Skeletal muscle tissue (tissue), 3 donors: ENCODE measurements at regions not wholly inside any gene's neighbourhood (a gene's known extent, or its start where the extent isn't known, plus 50 kb on each side); places are given as distances from the start of the nearest gene placed in this dataset.
"Not testable (repeated sequence)": the region's sequence is repeated elsewhere in the genome, so short reads cannot be mapped to it uniquely, and the experiment has no call there.

Source experiments
- H3K27ac ChIP-seq: one replicate; pipeline ENCODE4 v1.7.0; 2013; ENCODE audit warnings: mild to moderate bottlenecking, low read depth, low read length, inconsistent platforms
- H3K27me3 ChIP-seq, 3 donors: one replicate each; pipeline ENCODE4 v1.7.0; 2013; ENCODE audit warnings: low read length in 3 of 3; ENCODE audit not compliant: control insufficient read depth in 3 of 3, insufficient read depth in 3 of 3
- H3K36me3 ChIP-seq, 3 donors: one replicate each; pipeline ENCODE4 v1.7.0; 2013; ENCODE audit warnings: low read length in 3 of 3; ENCODE audit not compliant: control insufficient read depth in 3 of 3, insufficient read depth in 3 of 3
- H3K4me1 ChIP-seq, 3 donors: one replicate each; pipeline ENCODE4 v1.7.0; 2013; ENCODE audit warnings: low read length in 3 of 3, mild to moderate bottlenecking in 3 of 3; ENCODE audit not compliant: control insufficient read depth in 3 of 3, insufficient read depth in 3 of 3
- H3K4me3 ChIP-seq, 3 donors: one replicate each; pipeline ENCODE4 v1.7.0; 2013; ENCODE audit warnings: low read length in 3 of 3
- H3K9ac ChIP-seq, 3 donors: one replicate each; pipeline ENCODE4 v1.7.0; 2013; ENCODE audit warnings: low read length in 3 of 3, mild to moderate bottlenecking in 3 of 3, moderate library complexity in 2 of 3, low read depth in 1 of 3
- H3K9me3 ChIP-seq, 3 donors: one replicate each; pipeline ENCODE4 v1.7.0; 2013; ENCODE audit warnings: low read length in 3 of 3; ENCODE audit not compliant: control insufficient read depth in 3 of 3
- donor health status: Osteomylitis.

- Histone ChIP-seq H3K27ac (no peak overlapping the region), H3K4me1 (no peaks in the 10 kb centered on the region), H3K36me3 (no peaks in the 10 kb centered on the region), H3K9me3 (no peaks in the 10 kb centered on the region), H3K9ac (no peak overlapping the region), H3K27me3 (peaks cover 6 to 27% (median 8%) of the 10 kb centered on the region in 3 donors), H3K4me3 (no peak overlapping the region)
These were observed 102.9 kb upstream of the LRPAP1 start for GRCh38 chr4:3634894-3635820.

- H3K9me3 ChIP-seq = no peaks in the 10 kb centered on the region
- no peak overlapping the region for H3K4me3 ChIP-seq
- peaks cover 6 to 29% (median 8%) of the 10 kb centered on the region in 3 donors for H3K27me3 ChIP-seq
- H3K36me3 ChIP-seq = no peaks in the 10 kb centered on the region
- no peak overlapping the region for H3K9ac ChIP-seq
- H3K27ac ChIP-seq = no peak overlapping the region
- no peaks in the 10 kb centered on the region for H3K4me1 ChIP-seq
These were observed 102.1 kb upstream of the LRPAP1 start for GRCh38 chr4:3634281-3634857.

GRCh38 chr4:3633277-3633676 lies 101.1 kb upstream of the LRPAP1 start:
- H3K27ac ChIP-seq, H3K36me3 ChIP-seq, H3K9me3 ChIP-seq, H3K4me3 ChIP-seq, H3K9ac ChIP-seq, H3K4me1 ChIP-seq: not testable (repeated sequence)
- peaks cover 8 to 34% (median 9%) of the 10 kb centered on the region in 3 donors for H3K27me3 ChIP-seq

GRCh38 chr4:3632794-3633193 lies 100.6 kb upstream of the LRPAP1 start:
- H3K9ac ChIP-seq, H3K4me1 ChIP-seq, H3K9me3 ChIP-seq, H3K4me3 ChIP-seq, H3K36me3 ChIP-seq, H3K27ac ChIP-seq: not testable (repeated sequence)
- peaks cover 8 to 34% (median 11%) of the 10 kb centered on the region in 3 donors for H3K27me3 ChIP-seq

- not testable (repeated sequence) for H3K9me3 ChIP-seq, H3K36me3 ChIP-seq, H3K27ac ChIP-seq, H3K4me3 ChIP-seq, H3K9ac ChIP-seq, H3K4me1 ChIP-seq
- H3K27me3 ChIP-seq = peaks cover 9 to 25% (median 11%) of the 10 kb centered on the region in 3 donors
These were observed 99.5 kb upstream of the LRPAP1 start for GRCh38 chr4:3631544-3632266.

GRCh38 chr4:3630598-3631543 lies 98.6 kb upstream of the LRPAP1 start:
- Histone ChIP-seq H3K27ac (no peak overlapping the region), H3K4me3 (no peak overlapping the region), H3K4me1 (no peaks in the 10 kb centered on the region), H3K36me3 (no peaks in the 10 kb centered on the region), H3K9me3 (no peaks in the 10 kb centered on the region), H3K9ac (no peak overlapping the region), H3K27me3 (peaks cover 6 to 29% (median 15%) of the 10 kb centered on the region in 3 donors)

- Histone ChIP-seq H3K9ac (no peak overlapping the region), H3K36me3 (no peaks in the 10 kb centered on the region), H3K27ac (no peak overlapping the region), H3K4me3 (no peak overlapping the region), H3K9me3 (no peaks in the 10 kb centered on the region), H3K27me3 (peaks cover 6 to 28% (median 11%) of the 10 kb centered on the region in 3 donors), H3K4me1 (no peaks in the 10 kb centered on the region)
These were observed 97.9 kb upstream of the LRPAP1 start for GRCh38 chr4:3630136-3630597.

GRCh38 chr4:3629665-3630064 lies 97.4 kb upstream of the LRPAP1 start:
- Histone ChIP-seq H3K4me1 (no peaks in the 10 kb centered on the region), H3K9ac (no peak overlapping the region), H3K27ac (no peak overlapping the region), H3K4me3 (no peak overlapping the region), H3K36me3 (no peaks in the 10 kb centered on the region), H3K27me3 (peaks cover 6 to 29% (median 14%) of the 10 kb centered on the region in 3 donors), H3K9me3 (no peaks in the 10 kb centered on the region)

- not testable (repeated sequence) for H3K27ac ChIP-seq, H3K4me3 ChIP-seq, H3K9ac ChIP-seq, H3K9me3 ChIP-seq, H3K4me1 ChIP-seq, H3K36me3 ChIP-seq
- H3K27me3 ChIP-seq = peaks cover 6 to 30% (median 14%) of the 10 kb centered on the region in 3 donors
These were observed 97.0 kb upstream of the LRPAP1 start for GRCh38 chr4:3629176-3629575.
